ENCODE measurements at regions not wholly inside any gene's neighbourhood (a gene's known extent, or its start where the extent isn't known, plus 50 kb on each side); places are given as distances from the start of the nearest gene placed in this dataset.

GRCh38 chr7:131096267-131096927, 231.3 kb upstream of the MKLN1 start:
- H3K36me3 Mint-ChIP-seq, result peaks cover 33% of the 10 kb centered on the region
- POLR2A ChIA-PET, result interaction anchor here (0.6 to 3.6 kb wide), 4 partner anchors 11 to 193 kb away, joined by 3 to 32 read pairs (median 4); no protein-coding TSS in a partner anchor

GRCh38 chr7:131097662-131098376, 229.9 kb upstream of the MKLN1 start:
- Mint-ChIP-seq H3K9me3 (no peaks in the 10 kb centered on the region), H3K36me3 (peaks cover 41% of the 10 kb centered on the region), H3K4me3 (peak overlapping the region; percentile 21), H3K4me1 (ENCODE audit: low read depth) (peaks cover 80% of the 10 kb centered on the region), H3K27ac (peak overlapping the region; percentile 63), H3K27me3 (no peaks in the 10 kb centered on the region)
- ChIA-PET POLR2A (interaction anchor here (0.5 to 3.6 kb wide), 6 partner anchors 10 to 275 kb away, joined by 3 to 32 read pairs (median 4); no protein-coding TSS in a partner anchor), CTCF (interaction anchor here (0.7 to 1.9 kb wide), 6 partner anchors 28 to 205 kb away, joined by 3 to 8 read pairs (median 3); no protein-coding TSS in a partner anchor)
- peak; percentile 39 for DNase-seq
- intact Hi-C loops (cut with micrococcal nuclease), result loop anchor here (2.0 kb wide), 1 partner anchor 29 kb away; no protein-coding TSS in a partner anchor

More at GRCh38 chr7:131096267-131096927, 231.3 kb upstream of the MKLN1 start:
- intact Hi-C loops (cut with micrococcal nuclease), result loop anchor here (2.0 kb wide), 1 partner anchor 28 kb away; no protein-coding TSS in a partner anchor
- H3K27me3 Mint-ChIP-seq, result no peaks in the 10 kb centered on the region
- H3K4me1 Mint-ChIP-seq (ENCODE audit: low read depth), result peaks cover 81% of the 10 kb centered on the region
- CTCF ChIA-PET, result interaction anchor here (0.7 to 1.9 kb wide), 4 partner anchors 23 to 311 kb away, joined by 3 to 8 read pairs (median 4); no protein-coding TSS in a partner anchor
- H3K9me3 Mint-ChIP-seq, result no peaks in the 10 kb centered on the region
- H3K4me3 Mint-ChIP-seq, result no peak overlapping the region
- H3K27ac Mint-ChIP-seq, result no peak overlapping the region
- DNase-seq, result no peak

GRCh38 chr7:131098527-131098926, 229.1 kb upstream of the MKLN1 start:
- intact Hi-C loops (cut with micrococcal nuclease), result no loop called here
- Mint-ChIP-seq H3K4me1 (ENCODE audit: low read depth) (peaks cover 86% of the 10 kb centered on the region), H3K27me3 (no peaks in the 10 kb centered on the region), H3K9me3 (no peaks in the 10 kb centered on the region), H3K36me3 (peaks cover 43% of the 10 kb centered on the region), H3K27ac (peak overlapping the region; percentile 63), H3K4me3 (peak overlapping the region; percentile 13)
- ChIA-PET POLR2A (interaction anchor here (1.2 to 1.4 kb wide), 2 partner anchors 10 to 151 kb away, joined by 4 to 5 read pairs; no protein-coding TSS in a partner anchor), CTCF (interaction anchor here (0.9 to 1.9 kb wide), 2 partner anchors 30 to 116 kb away, joined by 3 to 8 read pairs; no protein-coding TSS in a partner anchor)
- no peak for DNase-seq

GRCh38 chr7:131100357-131101054, 227.2 kb upstream of the MKLN1 start:
- Mint-ChIP-seq H3K36me3 (peaks cover 50% of the 10 kb centered on the region), H3K4me1 (ENCODE audit: low read depth) (peaks cover 90% of the 10 kb centered on the region), H3K27ac (peak overlapping the region; percentile 67), H3K27me3 (no peaks in the 10 kb centered on the region), H3K9me3 (no peaks in the 10 kb centered on the region), H3K4me3 (peak overlapping the region; percentile 23)
- no peak for DNase-seq
- ChIA-PET POLR2A (interaction anchor here (1.0 kb wide), 1 partner anchor 10 kb away, joined by 3 read pairs; no protein-coding TSS in a partner anchor), CTCF (no interaction called here)
- intact Hi-C loops (cut with micrococcal nuclease), result no loop called here

DNA sequence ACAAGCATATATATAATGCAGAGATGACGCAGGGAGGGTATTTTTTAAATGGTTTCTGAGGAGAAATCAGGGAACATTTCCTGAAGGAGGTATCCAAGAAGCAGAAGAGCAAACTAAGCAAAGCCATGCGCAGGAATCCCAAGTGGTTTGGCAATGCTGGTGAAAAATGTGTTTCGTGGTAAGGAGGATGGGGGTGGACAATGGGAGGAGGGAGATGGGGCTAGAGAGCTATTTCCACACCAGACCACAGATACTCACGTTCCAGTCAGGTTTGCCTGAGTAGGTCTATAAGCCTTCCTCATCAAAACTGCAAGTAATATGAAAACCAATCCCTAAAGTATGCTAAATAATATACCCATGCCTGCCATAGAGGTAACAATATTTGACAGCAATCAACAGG, 223.7 kb upstream of the MKLN1 start:
- H3K9me3 Mint-ChIP-seq, result no peaks in the 10 kb centered on the region
- intact Hi-C loops (cut with micrococcal nuclease), result no loop called here

DNA sequence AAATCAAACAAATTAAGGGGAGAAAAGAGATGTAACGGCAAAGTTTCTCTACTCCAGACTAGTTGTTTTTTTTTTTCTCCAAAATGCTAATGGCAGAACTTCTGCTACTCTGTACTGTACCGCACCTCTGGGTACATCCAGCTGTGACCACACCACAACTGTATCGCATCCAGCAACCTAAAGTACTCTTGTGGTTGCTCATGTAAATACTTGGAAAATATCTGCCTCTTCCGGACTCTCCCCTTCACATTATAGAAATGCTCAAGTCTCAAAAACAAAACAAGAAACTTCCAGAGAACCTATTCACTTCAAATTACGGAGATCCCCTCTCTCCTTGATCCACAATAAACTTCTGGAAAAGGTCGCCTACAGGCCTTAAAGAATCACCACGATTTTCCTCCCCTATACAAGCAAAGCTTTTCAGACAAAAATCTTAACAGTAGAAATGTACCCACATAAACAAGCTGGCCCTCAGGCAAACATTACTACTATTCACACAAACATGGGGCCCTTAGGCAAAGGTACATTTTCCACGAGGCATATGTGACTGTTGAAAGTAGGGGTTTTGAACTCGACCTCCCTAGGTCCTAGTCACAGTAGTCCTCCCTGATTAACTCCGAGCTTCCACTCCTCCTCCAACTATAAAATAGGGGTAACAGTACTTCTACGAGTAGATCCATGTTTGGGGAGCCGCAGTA, 222.9 kb upstream of the MKLN1 start:
- Mint-ChIP-seq H3K27ac (peak overlapping the region; percentile 76), H3K4me1 (ENCODE audit: low read depth) (peaks cover 55% of the 10 kb centered on the region)
- intact Hi-C loops (cut with micrococcal nuclease), result loop anchor here (5.0 kb wide), 2 partner anchors 198 to 207 kb away; no protein-coding TSS in a partner anchor

More for the DNA sequence above, 223.7 kb upstream of the MKLN1 start:
- Mint-ChIP-seq H3K27ac (no peak overlapping the region), H3K36me3 (peaks cover 50% of the 10 kb centered on the region), H3K27me3 (no peaks in the 10 kb centered on the region), H3K4me1 (ENCODE audit: low read depth) (peaks cover 59% of the 10 kb centered on the region), H3K4me3 (peak overlapping the region; percentile 82)
- POLR2A ChIA-PET, result interaction anchor here (0.5 to 3.7 kb wide), 3 partner anchors 34 to 169 kb away, joined by 3 to 19 read pairs (median 3); no protein-coding TSS in a partner anchor
- no peak for DNase-seq
- CTCF ChIA-PET, result interaction anchor here (1.0 to 1.3 kb wide), 3 partner anchors 16 to 85 kb away, joined by 3 to 4 read pairs (median 3); no protein-coding TSS in a partner anchor

GRCh38 chr7:131105294-131105798, 222.3 kb upstream of the MKLN1 start:
- intact Hi-C loops (cut with micrococcal nuclease), result loop anchor here (5.0 kb wide), 2 partner anchors 197 to 208 kb away; no protein-coding TSS in a partner anchor
- DNase-seq, result no peak
- H3K27me3 Mint-ChIP-seq, result no peaks in the 10 kb centered on the region

More for the DNA sequence above, 222.9 kb upstream of the MKLN1 start:
- no peaks in the 10 kb centered on the region for H3K9me3 Mint-ChIP-seq
- ChIA-PET POLR2A (interaction anchor here (0.5 to 3.7 kb wide), 3 partner anchors 34 to 170 kb away, joined by 3 to 19 read pairs (median 3); no protein-coding TSS in a partner anchor), CTCF (interaction anchor here (1.0 to 1.3 kb wide), 5 partner anchors 16 to 84 kb away, joined by 3 to 4 read pairs (median 3); no protein-coding TSS in a partner anchor)
- peak overlapping the region; percentile 82 for H3K4me3 Mint-ChIP-seq
- no peak for DNase-seq
- peaks cover 49% of the 10 kb centered on the region for H3K36me3 Mint-ChIP-seq
- H3K27me3 Mint-ChIP-seq, result no peaks in the 10 kb centered on the region

DNA sequence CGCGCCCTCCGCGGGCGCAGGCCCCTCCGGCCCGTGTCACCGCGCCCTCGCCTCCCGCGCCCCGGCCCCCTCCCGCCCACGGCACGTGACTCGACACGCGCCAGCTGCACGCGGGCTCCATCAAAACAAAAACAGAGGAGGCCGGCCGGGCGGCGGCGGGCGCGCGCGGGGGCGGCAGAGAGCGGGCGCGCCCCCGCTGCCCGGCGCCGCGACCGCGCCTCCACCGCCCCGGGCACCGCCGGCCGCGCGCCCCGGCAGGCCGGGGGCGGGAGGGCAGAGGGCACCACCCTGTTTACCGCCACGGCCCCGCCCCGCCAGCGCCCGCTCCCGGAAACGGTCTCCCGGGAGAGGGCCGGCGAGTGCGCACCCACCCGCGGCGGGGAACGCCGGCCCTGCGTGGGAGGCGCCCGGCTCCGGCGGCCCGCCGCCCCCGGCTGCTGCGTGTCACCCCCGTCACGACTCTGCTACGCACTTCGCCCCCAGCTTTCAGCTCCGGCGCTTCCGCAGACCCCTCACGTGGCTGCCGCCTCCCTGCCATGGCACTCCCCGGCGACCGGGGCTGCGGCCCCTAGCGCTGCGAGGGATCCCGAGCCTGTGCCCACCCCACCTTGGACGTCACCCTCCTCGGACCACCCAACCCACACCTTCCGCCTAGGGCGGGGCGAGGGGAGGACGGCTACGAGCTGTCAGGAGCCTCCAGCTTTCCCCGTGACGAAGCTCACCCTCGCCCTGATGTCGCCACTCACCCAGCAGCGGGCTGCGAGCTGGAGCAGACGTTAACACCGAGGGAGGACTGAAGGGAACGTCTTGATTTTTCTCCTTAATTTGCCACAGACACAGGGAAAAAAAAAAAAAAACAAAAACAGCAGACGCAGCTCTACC, 221.6 kb upstream of the MKLN1 start:
- peaks cover 44% of the 10 kb centered on the region for H3K36me3 Mint-ChIP-seq
- no peaks in the 10 kb centered on the region for H3K9me3 Mint-ChIP-seq
- H3K27me3 Mint-ChIP-seq, result no peaks in the 10 kb centered on the region
- ChIA-PET POLR2A (interaction anchor here (0.8 to 5.1 kb wide), 14 partner anchors 10 to 395 kb away, joined by 3 to 32 read pairs (median 4); partner anchors contain the start of gene MKLN1), CTCF (interaction anchor here (0.6 to 1.2 kb wide), 6 partner anchors 19 to 316 kb away, joined by 3 to 5 read pairs (median 3); no protein-coding TSS in a partner anchor)
- H3K4me1 Mint-ChIP-seq (ENCODE audit: low read depth), result peaks cover 53% of the 10 kb centered on the region
- H3K4me3 Mint-ChIP-seq, result peak overlapping the region; percentile 94
- intact Hi-C loops (cut with micrococcal nuclease), result loop anchor here (5.0 kb wide), 2 partner anchors 196 to 209 kb away; no protein-coding TSS in a partner anchor
- H3K27ac Mint-ChIP-seq, result peak overlapping the region; percentile 97
- peak; percentile 85 for DNase-seq

More at GRCh38 chr7:131105294-131105798, 222.3 kb upstream of the MKLN1 start:
- H3K4me1 Mint-ChIP-seq (ENCODE audit: low read depth), result peaks cover 53% of the 10 kb centered on the region
- H3K36me3 Mint-ChIP-seq, result peaks cover 49% of the 10 kb centered on the region
- ChIA-PET POLR2A (interaction anchor here (0.9 to 5.1 kb wide), 9 partner anchors 9 to 396 kb away, joined by 3 to 32 read pairs (median 5); no protein-coding TSS in a partner anchor), CTCF (interaction anchor here (0.8 to 1.3 kb wide), 6 partner anchors 36 to 317 kb away, joined by 3 to 4 read pairs (median 3); no protein-coding TSS in a partner anchor)
- H3K4me3 Mint-ChIP-seq, result peak overlapping the region; percentile 82
- H3K9me3 Mint-ChIP-seq, result no peaks in the 10 kb centered on the region
- peak overlapping the region; percentile 76 for H3K27ac Mint-ChIP-seq

DNA sequence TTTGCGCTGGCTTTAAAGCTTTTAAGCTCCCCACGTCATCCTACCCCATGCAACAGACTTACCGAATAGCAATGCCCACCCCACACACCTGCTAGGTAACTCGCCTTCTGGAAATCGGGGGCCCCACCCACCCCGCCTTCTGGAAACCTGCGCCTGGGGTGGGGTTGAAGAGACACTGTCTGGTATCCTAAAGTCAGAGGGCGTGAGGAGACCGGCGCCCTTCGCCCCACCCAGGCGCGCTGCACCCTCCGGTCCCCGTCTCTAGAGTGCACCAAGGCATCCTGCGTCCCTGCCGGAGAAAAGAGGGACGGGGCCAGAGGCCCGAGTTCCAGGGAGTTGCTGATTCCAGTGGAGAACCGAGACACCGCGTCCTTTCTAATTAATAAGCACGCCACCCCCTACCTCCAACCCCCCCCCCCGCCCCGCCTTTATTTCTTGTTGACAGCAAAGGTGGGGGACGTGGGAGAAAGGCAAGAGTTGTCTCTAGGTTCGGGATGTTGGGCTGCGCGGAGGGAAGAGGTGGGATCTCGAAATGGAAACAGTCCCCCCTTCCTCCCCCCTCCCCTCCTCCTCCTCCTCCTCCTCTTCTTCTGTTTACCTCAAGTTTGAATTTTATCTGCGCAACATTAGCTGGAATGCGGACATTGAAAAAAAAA, 220.9 kb upstream of the MKLN1 start:
- CTCF ChIA-PET, result interaction anchor here (1.0 to 2.2 kb wide), 4 partner anchors 39 to 315 kb away, joined by 3 to 8 read pairs (median 4); no protein-coding TSS in a partner anchor
- POLR2A ChIA-PET, result interaction anchor here (0.8 to 5.1 kb wide), 16 partner anchors 10 to 394 kb away, joined by 3 to 32 read pairs (median 4); partner anchors contain the start of gene MKLN1
- intact Hi-C loops (cut with micrococcal nuclease), result loop anchor here (5.0 kb wide), 2 partner anchors 195 to 210 kb away; no protein-coding TSS in a partner anchor
- H3K9me3 Mint-ChIP-seq, result no peaks in the 10 kb centered on the region
- H3K4me1 Mint-ChIP-seq (ENCODE audit: low read depth), result peaks cover 55% of the 10 kb centered on the region
- peak; percentile 58 for DNase-seq
- peaks cover 43% of the 10 kb centered on the region for H3K36me3 Mint-ChIP-seq
- no peaks in the 10 kb centered on the region for H3K27me3 Mint-ChIP-seq
- H3K4me3 Mint-ChIP-seq, result peak overlapping the region; percentile 94
- peak overlapping the region; percentile 97 for H3K27ac Mint-ChIP-seq

All from activated CD4-positive, alpha-beta memory T cell treated with anti-CD3 and anti-CD28 coated beads for 36 hours (primary cell).